Ureter (tissue), 1 donor: ENCODE measurements at regions not wholly inside any gene's neighbourhood (a gene's known extent, or its start where the extent isn't known, plus 50 kb on each side); places are given as distances from the start of the nearest gene placed in this dataset.
"Not testable (repeated sequence)": the region's sequence is repeated elsewhere in the genome, so short reads cannot be mapped to it uniquely, and the experiment has no call there.

Source experiments
- DNase-seq: peaks from one replicate; pipeline ENCODE4 v3.0.0-alpha.2; 2020; ENCODE audit warnings: low spot score
- donor health status: DM: yes; HTN: yes; CAD: no.

DNA sequence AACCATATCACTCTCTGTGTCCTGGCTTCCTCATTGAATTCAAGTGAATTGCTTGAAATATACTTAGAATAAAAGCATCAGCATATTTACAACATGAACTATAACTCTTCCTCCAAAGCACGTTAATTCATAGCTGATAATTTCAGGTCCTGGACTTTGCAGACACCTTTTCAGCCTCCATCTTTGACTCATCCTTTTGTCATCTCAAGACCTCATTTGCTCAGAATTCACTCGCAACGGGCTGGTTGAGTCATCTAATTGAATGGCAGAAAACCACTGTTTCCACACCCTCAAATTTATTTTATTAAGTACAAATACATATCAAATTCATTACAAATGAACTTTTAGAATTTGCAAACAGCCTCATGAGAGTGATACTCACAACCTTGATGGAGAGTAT is 545.7 kb downstream of the GATA3 start:
- no peak for DNase-seq

DNA sequence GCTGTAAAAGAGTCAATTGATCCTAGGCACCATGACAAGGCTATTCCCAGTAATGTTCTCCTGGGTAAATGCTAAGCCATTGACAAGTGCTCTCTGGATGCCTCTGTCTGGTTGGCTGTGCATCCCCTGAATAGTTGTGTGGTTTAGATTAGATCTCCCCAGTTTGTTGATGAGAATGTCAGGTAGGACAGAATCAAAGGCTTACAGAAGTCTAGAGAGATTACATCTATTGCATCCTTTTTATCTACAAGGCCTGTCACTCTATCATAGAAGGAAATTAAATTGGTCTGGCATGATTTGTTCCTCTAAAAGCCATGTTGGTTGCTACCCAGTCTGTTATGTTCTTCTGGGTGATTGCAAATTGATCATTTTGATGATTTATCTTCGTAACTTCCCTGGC is 548.3 kb downstream of the GATA3 start:
- no peak for DNase-seq

DNA sequence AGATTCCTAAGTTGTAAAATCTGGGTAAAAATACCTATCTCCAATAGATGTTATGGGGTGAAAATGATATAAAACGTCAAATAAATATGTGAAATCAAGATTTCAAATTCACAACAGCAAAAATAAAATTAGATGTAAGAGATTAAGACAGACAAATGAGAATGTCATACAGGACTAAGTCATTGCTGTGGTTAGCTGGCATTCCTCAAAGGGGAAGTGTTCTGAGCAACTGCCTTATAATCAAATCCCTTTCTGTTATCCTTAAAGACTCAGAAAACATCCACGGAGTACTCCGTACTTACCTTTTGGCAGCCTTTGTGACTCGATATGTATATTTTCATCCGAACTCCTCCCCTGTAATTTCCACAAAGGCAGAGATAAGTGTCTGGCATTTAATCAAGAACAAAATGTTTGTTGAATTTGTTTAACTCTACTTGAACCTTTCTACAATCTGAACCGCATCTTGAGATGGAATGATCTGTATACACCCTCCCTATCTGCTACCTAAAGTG is 559.6 kb downstream of the GATA3 start:
- no peak for DNase-seq

DNA sequence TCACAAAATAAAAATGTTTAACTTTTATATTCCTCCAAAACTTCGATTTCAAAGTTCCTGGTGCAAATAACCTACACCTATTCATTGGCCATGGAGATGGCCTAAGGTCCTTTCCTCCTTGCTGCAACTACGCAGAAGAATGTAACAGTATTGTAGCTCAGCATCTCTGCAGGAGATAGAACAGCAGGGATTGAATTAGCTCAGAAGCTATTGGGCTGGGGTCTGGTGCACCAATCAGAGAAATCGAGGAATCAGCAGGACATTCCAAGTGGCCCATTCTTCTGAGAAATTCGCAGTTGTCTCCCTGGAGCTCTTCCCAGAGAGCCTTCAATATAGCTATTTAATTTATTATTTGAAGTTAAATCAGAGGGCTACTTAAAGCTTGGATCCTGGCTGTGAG is 560.6 kb downstream of the GATA3 start:
- no peak for DNase-seq

DNA sequence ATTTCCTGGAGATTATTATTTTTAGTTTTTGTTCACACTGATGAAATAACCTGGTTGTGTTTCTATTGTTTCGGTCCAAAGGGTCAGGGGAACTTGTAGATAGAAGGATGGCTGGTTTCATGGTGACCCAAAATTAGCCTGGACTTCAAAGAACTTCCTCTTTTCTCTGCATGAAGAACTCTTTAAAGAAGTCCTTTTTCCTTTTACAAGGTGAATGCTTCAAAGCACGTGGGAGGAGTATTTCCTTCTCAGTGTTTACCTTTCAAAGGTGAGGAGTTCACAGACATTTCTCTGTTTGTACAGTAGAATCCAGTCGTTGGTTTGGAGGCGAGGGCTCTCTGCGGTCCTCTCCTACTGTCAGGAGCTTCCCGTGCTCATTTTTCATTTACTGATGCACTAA is 561.7 kb downstream of the GATA3 start:
- no peak for DNase-seq

DNA sequence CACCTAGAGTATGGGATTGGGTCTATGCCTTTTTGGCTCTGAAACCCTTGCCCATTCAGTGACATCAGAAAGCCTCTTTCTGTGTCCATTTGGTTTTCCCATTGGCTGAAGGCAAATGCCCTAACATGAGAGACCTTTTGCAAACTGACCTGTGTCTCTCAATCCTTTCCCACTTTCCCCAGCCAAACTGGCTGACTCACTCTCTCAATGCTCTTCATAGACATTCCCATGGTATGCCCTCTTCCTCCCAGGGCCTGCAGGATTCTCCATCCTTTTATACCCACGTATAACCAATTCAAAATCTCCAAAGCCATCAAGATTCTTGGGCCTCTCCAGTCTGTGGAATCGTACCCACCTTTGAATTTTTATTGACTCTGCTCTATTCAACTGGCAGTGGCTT is 563.3 kb downstream of the GATA3 start:
- no peak for DNase-seq

DNA sequence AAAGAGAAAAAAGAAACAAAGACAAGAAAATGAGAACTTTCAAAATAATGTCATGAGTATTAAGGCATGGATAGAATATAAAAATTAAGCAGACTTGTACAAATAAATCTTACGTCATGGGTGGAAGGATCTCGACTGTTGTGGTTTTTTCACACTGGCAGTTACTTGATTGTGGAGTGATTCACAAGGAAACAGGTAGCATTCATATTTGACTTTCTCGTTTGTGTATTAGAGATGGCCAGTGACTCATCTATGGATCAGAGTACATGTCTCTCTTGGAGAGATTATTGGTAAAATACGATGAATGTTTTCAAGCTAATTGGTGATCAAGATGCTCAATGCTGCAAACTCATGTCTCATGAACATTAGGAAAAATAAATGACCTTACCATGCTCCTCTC is 564.3 kb downstream of the GATA3 start:
- DNase-seq: no peak

DNA sequence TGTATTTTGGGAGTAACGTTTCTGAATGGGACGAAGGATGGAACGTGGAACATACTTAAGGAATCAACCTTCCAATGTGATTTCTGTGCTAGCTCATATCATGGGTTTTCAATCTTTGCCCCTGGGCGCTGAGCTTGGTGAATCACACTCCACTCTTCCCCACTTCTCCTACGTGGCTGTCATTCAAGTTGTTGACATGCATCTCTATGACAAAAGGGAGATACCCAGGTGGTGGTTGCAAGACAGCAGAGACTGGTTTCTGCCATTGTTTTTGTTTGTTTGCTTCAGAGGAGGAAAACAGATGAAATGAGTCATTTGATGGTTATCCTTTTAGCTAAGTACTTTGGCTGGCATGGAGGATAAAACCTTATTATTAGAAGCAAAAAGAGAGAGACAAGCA is 573.9 kb downstream of the GATA3 start:
- peak; percentile 47 for DNase-seq

DNA sequence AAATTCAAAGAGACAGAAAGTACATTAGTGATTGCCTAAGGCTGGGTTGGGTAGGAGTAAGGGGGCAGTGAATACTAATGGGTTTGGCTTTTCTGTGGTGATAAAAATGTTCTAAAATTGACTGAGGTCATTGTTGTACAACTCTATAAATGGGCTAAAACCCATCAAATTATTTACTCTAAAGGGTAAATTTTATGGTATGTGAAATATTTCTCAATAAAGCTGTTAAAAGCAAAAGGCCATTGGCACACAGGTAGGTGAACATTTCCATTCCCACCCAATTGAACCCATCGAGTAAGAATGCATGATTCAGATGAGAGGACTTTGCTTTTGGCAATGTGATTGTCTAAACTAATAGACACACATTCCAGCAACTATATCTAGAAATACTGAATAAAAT is 579.4 kb downstream of the GATA3 start:
- DNase-seq: no peak

DNA sequence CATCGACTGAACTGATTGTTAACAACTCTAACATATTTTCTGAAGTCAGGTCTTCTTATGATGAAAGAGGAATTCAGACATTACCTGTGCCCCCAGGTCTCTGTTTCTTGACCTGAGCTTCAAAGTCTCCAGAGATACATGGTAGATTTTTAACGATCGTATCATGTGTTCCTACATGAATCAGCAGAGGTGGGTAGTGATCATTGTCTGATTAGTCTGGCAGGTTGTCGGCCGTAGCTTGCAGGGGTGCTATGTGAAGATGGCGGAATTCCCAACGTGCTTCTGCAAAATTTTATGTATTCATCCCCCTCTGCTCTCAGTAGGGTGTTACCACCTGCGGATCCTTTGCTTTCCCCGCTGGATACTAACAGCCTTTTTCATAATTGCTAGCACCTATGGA is 581.9 kb downstream of the GATA3 start:
- no peak for DNase-seq

DNA sequence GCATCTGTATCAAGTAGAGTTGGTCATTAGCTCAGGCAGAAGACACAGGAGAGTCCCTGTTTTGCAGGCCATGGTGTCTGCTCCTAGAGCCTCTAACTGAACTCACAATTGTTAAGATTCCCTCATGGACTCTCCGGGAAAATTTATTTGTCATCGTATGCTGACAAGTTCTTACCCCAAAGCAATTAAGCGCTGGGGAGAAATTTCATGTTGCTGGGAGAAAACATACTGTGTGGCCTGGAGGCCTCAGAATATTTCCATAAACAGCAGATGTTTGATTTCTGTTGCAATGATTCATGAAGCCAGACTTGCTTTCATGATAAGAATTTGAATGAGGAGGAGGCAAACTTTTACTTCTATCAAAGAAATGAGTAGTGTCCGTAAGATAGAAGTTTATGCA is 583.2 kb downstream of the GATA3 start:
- no peak for DNase-seq

DNA sequence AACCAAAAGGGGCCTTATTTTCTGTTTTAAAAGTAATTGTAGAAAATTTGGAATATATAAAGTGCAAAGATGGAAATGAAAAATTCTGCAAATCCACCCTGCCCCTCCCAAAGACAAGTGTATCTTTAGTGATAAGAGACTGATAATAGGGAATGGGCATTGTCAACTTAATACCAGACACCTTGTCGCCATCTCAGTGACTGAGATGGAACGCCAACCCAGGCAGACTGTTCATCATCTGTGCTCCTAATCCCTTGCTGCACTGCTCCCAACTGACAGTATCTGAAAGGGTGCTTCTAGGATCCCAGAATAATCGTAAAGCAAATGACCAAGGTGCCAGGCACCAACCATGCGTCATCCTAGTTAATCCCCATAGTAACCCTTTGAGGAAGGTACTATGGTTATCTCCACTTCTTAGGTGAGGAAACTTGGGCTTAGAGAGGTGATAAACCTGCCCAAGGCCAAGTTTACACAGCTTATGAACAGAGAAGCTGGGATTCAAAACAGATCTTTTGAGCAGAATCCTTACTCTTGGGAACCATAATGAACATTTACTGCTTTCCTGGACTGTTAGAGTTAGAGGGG is 583.7 kb downstream of the GATA3 start:
- DNase-seq: no peak

DNA sequence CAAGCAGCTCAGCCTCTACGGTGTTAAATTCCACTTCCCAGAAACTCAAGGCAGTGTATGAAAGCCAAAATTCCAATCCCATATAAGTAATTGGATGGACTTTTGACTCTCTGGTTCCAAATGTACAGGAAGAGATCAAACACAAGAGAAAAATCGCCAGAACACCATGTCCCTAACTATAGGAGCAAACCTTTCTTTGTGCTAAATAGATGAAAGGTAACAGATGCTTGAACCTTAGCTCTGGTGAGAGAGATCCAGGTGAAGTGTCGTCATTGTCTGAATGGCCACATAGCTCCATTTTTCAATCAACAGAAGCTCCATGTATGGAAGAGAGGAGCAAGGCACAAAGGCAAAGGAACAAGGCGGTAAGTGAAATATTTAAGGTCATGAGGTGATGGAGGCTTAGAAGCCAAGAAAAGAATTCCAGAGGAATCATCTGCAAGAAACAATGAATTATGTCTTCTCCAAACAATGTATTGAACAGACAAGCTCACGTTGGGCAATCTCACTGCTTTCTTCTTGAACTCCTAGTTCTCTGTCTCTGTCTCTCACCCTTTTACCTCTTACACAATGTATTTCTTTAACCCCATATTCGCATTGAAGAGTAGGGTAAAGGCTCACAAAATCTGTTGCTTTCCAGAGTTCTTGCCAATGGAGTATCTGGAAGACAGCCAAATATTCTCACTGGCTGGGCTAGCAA is 585.1 kb downstream of the GATA3 start:
- no peak for DNase-seq

DNA sequence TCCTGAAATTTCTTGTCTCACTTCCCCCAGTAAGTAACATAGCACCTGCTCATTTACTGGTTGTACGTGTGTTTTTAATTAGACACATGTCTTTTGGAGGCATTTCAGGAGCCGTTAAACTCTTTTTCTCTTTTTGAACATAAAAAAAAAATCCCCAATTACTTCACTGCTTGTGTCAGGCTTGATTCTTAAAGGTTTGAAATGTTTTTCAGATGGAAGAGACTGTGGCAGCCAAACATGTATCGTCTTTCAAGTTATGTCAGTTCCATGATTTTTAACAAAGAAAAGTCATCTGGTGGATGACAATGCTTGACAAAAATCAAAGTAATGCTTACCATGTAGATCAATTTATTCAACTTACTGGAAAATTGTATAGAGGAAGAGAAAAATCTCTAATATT is 585.8 kb downstream of the GATA3 start:
- DNase-seq: no peak

DNA sequence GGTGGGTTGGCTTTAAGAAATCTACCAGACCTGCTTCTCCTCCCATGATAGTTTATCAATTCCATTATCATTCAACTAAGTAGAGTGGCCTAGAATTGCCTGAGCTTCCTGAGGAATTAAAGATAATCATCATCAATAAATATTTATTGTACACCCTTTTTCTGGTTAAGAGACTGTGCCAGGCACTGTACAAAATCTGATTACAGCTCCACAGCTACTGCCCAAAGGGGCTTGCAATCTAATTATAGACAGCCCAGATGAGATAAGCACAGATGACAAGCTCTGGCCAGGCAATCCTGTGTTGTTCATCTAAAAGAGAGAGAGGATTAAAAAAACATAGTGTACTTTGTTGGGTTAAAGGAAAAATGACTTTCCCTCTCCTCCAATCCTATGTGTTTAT is 586.4 kb downstream of the GATA3 start:
- no peak for DNase-seq

DNA sequence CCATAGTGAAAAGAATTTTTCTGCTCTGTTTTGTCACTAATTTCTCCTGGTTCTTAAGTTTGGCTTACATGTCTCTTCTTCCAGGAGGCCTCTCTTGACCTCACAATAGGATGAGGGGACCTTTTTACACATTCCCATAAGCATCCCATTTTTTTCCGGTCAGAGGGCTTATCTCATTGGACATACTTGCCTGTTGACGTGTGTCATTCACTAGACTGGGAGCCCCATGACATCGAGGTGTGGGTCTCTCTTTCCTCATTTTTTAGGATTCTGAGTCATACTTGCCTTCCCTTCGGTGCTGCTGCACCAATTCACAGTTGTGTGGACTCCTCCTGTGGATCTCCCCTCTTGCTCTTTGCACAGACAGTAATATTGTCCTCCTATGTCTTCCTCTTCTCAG is 601.8 kb downstream of the GATA3 start:
- DNase-seq: no peak

DNA sequence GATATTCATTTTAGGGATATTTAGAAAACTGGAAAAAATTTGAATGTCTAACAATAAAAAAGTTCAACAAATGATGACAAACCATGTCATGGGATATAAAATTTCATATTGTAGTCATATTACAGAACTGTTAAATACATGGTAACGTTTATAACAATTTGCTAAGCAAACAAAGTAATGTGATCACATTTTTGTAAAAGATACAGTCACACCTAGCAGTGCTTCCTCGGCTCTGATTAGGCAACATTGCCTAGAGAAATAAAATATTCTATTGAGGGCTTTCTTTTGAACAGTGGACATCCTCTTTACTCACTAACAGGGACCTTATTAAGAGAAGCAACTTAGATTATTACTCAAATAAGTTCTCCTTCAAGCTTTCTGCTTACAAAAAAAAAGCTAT is 605.5 kb downstream of the GATA3 start:
- DNase-seq: no peak

DNA sequence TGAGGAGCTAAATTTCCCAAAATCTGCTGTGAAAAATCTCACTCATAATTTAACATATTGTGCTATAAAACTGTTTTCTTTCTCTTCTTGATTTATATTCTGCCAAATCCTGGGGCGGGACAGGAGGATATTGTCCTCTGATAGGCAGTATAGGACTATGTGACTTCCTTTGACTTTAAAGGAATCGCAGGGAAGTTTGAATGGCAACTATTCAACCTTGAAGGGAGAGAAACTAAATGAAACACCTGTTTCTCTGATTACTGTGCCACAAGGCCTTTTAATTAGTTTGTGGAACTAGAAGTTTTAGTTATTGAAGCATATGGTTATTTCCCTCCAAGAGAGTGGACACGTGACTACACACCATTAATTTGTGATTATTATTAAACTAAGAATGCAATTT is 607.4 kb downstream of the GATA3 start:
- DNase-seq: no peak

DNA sequence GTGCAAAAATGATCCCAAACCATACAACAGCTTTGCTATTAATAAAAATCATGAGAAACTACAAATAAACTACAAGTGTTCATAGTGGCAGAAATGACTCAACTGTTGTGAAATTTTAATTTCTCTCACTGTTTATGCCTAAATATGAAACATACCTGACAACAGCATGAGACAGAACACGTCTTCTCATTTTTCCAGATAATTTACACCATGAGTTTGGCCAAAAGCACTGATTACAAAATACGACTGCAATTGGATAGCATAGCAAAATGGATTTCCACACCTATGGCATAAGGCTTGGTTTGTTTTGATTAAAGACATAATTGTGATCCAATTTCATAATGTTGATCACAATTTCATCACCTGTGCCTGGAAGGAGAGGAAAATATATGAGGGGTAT is 608.6 kb downstream of the GATA3 start:
- no peak for DNase-seq

DNA sequence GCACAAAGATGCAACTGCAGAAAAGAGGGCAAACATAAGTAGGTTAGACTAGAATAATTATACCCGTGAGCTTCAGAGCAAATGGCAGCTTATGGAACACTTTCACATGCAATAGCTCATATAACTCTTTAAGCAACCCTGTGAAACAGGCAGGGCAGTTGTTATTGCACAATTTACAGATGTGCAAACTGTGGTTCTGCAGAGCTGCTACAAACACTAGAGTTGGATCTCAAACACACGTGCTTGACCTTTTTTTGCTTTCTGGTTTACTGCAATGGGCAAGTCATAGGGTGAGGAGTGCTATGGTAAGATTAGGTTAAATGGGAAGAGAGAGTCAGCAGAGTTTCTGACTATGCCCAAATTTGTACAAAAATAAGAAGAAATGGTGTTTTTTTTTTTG is 610.8 kb downstream of the GATA3 start:
- no peak for DNase-seq

DNA sequence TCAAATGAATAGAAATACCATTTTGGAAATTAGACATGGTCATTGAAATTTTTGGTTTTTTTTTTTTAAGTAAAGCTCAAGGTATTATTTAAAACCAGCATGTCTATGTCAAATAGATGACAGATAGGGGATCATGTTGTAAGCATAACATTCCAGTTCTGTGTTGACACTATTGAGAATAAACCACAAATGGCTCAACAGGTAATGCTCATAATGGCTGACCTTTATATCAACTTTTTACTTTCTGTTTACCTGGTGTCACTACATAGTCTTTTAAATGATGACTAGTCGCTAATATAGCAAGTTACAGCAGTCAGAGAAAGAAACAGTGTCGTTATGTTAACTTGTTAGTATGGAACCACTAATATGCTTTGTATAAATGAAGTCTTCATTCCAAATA is 616.0 kb downstream of the GATA3 start:
- no peak for DNase-seq

DNA sequence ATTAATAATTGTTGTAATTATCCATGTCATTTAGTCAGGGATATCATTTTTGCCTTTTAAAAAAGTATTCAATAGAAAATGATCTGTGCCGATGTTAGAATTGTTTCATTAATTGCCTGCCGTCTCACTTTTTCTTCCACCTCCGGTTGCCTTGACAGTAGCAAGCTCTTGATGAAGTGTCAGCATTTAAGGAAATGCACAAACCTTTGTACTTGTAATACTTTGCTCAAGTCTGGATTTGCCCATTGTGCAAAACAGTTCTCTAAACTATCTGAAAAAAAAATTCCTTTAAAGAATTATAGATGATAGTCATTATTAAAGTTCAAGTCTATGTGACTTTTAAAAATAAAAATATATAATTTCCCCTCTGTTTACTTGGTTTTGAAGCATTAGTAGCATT is 619.7 kb downstream of the GATA3 start:
- no peak for DNase-seq

DNA sequence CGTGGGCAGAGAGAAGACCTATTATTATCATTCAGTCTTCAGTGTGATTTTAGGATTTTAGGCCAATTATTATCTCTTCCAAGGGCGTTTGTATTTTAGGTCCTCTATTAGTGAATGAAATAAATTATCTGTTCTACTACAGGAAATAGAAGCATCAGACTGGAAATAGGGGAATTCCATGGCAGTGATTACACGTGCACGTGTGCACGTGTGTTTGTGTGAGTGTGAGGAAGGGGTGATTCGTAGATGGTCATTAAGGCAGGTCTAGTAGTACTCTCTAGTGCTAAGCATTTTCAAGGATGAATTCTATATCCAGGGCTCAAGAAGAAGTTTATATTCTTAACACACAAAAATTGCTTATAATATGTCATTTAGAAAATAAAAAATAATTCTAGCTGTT is 623.2 kb downstream of the GATA3 start:
- DNase-seq: no peak

DNA sequence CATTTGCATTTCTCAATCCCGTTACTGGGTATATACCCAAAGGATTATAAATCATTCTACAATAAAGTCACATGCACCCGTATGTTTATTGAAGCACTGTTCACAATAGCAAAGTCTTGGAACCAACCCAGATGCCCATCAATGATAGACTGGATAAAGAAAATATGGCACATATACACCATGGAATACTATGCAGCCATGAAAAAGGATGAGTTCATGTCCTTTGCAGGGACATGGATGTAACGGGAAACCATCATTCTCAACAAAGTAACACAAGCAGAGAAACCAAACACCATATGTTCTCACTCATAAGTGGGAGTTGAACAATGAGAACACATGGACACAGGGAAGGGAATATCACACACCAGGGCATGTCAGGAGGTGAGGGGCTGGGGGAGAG is 630.4 kb downstream of the GATA3 start:
- not testable (repeated sequence) for DNase-seq
